Neural crest cell (in vitro differentiated cells): ENCODE measurements at regions not wholly inside any gene's neighbourhood (a gene's known extent, or its start where the extent isn't known, plus 50 kb on each side); places are given as distances from the start of the nearest gene placed in this dataset.

Experiments
- DNase-seq: peaks from one replicate; pipeline ENCODE4 v3.0.0; 2021; ENCODE audit warnings: low read depth, mixed read lengths, low spot score
- H3K27ac Mint-ChIP-seq: one replicate; pipeline ENCODE4 v1.8.0; 2021; ENCODE audit warnings: mild to moderate bottlenecking, mixed read lengths; ENCODE audit not compliant: unreplicated experiment
- H3K27me3 Mint-ChIP-seq: 2 replicates; pipeline ENCODE4 v1.8.0; 2021; ENCODE audit warnings: low read depth, mild to moderate bottlenecking, mixed read lengths
- H3K36me3 Mint-ChIP-seq: 2 replicates; pipeline ENCODE4 v1.8.0; 2021; ENCODE audit warnings: low read depth, mild to moderate bottlenecking, mixed read lengths
- H3K4me1 Mint-ChIP-seq: 2 replicates; pipeline ENCODE4 v1.8.0; 2021; ENCODE audit warnings: mixed read lengths
- H3K4me3 Mint-ChIP-seq: one replicate; pipeline ENCODE4 v1.8.0; 2021; ENCODE audit warnings: mild to moderate bottlenecking, mixed read lengths
- H3K9me3 Mint-ChIP-seq: 2 replicates; pipeline ENCODE4 v1.8.0; 2021; ENCODE audit warnings: mixed read lengths
- TF ChIP-seq, protein P1 (sequence below): fragments of 200-600 bp; sonication (generic); conservative IDR thresholded peaks from 2 replicates; pipeline ENCODE4 v1.5.0; 2021; ENCODE audit warnings: antibody characterized with exemption, mild to moderate bottlenecking

- peaks cover 11% of the 10 kb centered on the region for H3K4me1 Mint-ChIP-seq
- H3K4me3 Mint-ChIP-seq, result no peak overlapping the region
- H3K27me3 Mint-ChIP-seq, result no peaks in the 10 kb centered on the region
- H3K36me3 Mint-ChIP-seq, result no peaks in the 10 kb centered on the region
- no peaks in the 10 kb centered on the region for H3K9me3 Mint-ChIP-seq
- no peak for DNase-seq
- TF ChIP-seq, protein P1, sequence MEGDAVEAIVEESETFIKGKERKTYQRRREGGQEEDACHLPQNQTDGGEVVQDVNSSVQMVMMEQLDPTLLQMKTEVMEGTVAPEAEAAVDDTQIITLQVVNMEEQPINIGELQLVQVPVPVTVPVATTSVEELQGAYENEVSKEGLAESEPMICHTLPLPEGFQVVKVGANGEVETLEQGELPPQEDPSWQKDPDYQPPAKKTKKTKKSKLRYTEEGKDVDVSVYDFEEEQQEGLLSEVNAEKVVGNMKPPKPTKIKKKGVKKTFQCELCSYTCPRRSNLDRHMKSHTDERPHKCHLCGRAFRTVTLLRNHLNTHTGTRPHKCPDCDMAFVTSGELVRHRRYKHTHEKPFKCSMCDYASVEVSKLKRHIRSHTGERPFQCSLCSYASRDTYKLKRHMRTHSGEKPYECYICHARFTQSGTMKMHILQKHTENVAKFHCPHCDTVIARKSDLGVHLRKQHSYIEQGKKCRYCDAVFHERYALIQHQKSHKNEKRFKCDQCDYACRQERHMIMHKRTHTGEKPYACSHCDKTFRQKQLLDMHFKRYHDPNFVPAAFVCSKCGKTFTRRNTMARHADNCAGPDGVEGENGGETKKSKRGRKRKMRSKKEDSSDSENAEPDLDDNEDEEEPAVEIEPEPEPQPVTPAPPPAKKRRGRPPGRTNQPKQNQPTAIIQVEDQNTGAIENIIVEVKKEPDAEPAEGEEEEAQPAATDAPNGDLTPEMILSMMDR, result no peak
- no peak overlapping the region for H3K27ac Mint-ChIP-seq
Measured at GRCh38 chr18:38007026-38007425, 441.4 kb upstream of the CELF4 start.

GRCh38 chr18:38006541-38006940, 440.9 kb upstream of the CELF4 start:
- Mint-ChIP-seq H3K27ac (no peak overlapping the region), H3K4me1 (peaks cover 9% of the 10 kb centered on the region)

DNA sequence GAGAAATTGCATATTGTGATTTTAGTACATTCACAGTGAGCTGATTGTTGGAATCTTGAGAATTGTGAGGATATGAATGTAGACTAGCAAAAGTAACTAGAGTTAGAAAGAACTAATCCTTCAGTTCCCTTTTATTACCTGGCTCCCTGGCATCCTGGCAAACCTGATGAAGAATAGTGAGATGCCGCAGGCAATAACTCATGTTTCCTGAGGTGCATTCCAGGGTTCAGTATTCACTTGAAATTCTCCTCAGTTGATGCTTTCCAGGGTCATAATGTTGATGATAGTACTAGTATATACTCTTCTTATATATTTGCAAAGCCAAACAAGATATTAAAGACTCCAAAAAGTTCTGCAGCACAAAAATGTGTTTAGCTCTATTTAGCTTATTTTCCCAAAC, 432.1 kb upstream of the CELF4 start:
- Mint-ChIP-seq H3K27ac (no peak overlapping the region), H3K36me3 (no peaks in the 10 kb centered on the region), H3K27me3 (no peaks in the 10 kb centered on the region), H3K4me1 (peaks cover 14% of the 10 kb centered on the region), H3K4me3 (no peak overlapping the region), H3K9me3 (no peaks in the 10 kb centered on the region)
- TF ChIP-seq, protein P1, result no peak
- DNase-seq, result no peak

More at GRCh38 chr18:38006541-38006940, 440.9 kb upstream of the CELF4 start:
- Mint-ChIP-seq H3K27me3 (no peaks in the 10 kb centered on the region), H3K9me3 (no peaks in the 10 kb centered on the region), H3K36me3 (no peaks in the 10 kb centered on the region), H3K4me3 (no peak overlapping the region)
- no peak for DNase-seq
- TF ChIP-seq, protein P1, result no peak

GRCh38 chr18:37987901-37988300, 422.3 kb upstream of the CELF4 start:
- DNase-seq, result no peak
- TF ChIP-seq, protein P1, result no peak
- H3K4me3 Mint-ChIP-seq, result no peak overlapping the region
- no peaks in the 10 kb centered on the region for H3K36me3 Mint-ChIP-seq
- H3K9me3 Mint-ChIP-seq, result no peaks in the 10 kb centered on the region
- no peak overlapping the region for H3K27ac Mint-ChIP-seq
- H3K4me1 Mint-ChIP-seq, result peaks cover 9% of the 10 kb centered on the region
- no peaks in the 10 kb centered on the region for H3K27me3 Mint-ChIP-seq

- Mint-ChIP-seq H3K36me3 (no peaks in the 10 kb centered on the region), H3K27me3 (peaks cover 3% of the 10 kb centered on the region), H3K27ac (no peak overlapping the region), H3K4me3 (no peak overlapping the region), H3K9me3 (no peaks in the 10 kb centered on the region), H3K4me1 (peaks cover 9% of the 10 kb centered on the region)
- TF ChIP-seq, protein P1, result no peak
- no peak for DNase-seq
Measured at GRCh38 chr18:37986665-37987064, 421.1 kb upstream of the CELF4 start.

GRCh38 chr18:37985126-37985525, 419.5 kb upstream of the CELF4 start:
- DNase-seq, result no peak
- Mint-ChIP-seq H3K4me3 (no peak overlapping the region), H3K4me1 (peaks cover 9% of the 10 kb centered on the region), H3K27ac (no peak overlapping the region), H3K9me3 (no peaks in the 10 kb centered on the region), H3K27me3 (peaks cover 3% of the 10 kb centered on the region), H3K36me3 (no peaks in the 10 kb centered on the region)
- TF ChIP-seq, protein P1, result no peak
